Smooth muscle cell (in vitro differentiated cells): ENCODE measurements at regions not wholly inside any gene's neighbourhood (a gene's known extent, or its start where the extent isn't known, plus 50 kb on each side); places are given as distances from the start of the nearest gene placed in this dataset.

Source experiments
- DNase-seq: peaks from one replicate; lab custom pipeline; 2025; ENCODE audit not compliant: unreplicated experiment; lab: John Stamatoyannopoulos, UW
- H2AFZ ChIP-seq: fragments of 200-600 bp; sonication (generic); 2 replicates; pipeline ENCODE4 v1.6.0; 2016; ENCODE audit warnings: antibody characterized with exemption, low read depth, mild to moderate bottlenecking
- H3F3A ChIP-seq: fragments of 200-600 bp; sonication (generic); 2 replicates; pipeline ENCODE4 v1.6.0; 2017; ENCODE audit warnings: antibody characterized with exemption, low read depth
- H3K27ac ChIP-seq: fragments of 200-600 bp; sonication (generic); 2 replicates; pipeline ENCODE4 v1.5.1; 2016; ENCODE audit warnings: low read depth, mild to moderate bottlenecking
- H3K27me3 ChIP-seq: fragments of 200-600 bp; sonication (generic); 2 replicates; pipeline ENCODE4 v1.6.1; 2016; ENCODE audit warnings: low read depth, mild to moderate bottlenecking
- H3K36me3 ChIP-seq: fragments of 200-600 bp; sonication (generic); 2 replicates; pipeline ENCODE4 v1.5.1; 2016; ENCODE audit warnings: low read depth
- H3K4me1 ChIP-seq: fragments of 200-600 bp; sonication (generic); 2 replicates; pipeline ENCODE4 v1.5.1; 2016; ENCODE audit warnings: low read depth
- H3K4me2 ChIP-seq: fragments of 200-600 bp; sonication (generic); 2 replicates; pipeline ENCODE4 v1.6.0; 2016; ENCODE audit warnings: mild to moderate bottlenecking
- H3K4me3 ChIP-seq: fragments of 200-600 bp; sonication (generic); 2 replicates; pipeline ENCODE4 v1.5.1; 2016; ENCODE audit warnings: mild to moderate bottlenecking
- H3K79me2 ChIP-seq: fragments of 200-600 bp; sonication (generic); 2 replicates; pipeline ENCODE4 v1.6.0; 2016; ENCODE audit warnings: low read depth, mild to moderate bottlenecking
- H3K9ac ChIP-seq: fragments of 200-600 bp; sonication (generic); 2 replicates; pipeline ENCODE4 v1.6.0; 2016; ENCODE audit warnings: low read depth
- H3K9me3 ChIP-seq: fragments of 200-600 bp; sonication (generic); replicated peaks from 2 replicates; pipeline ENCODE4 v1.5.1; 2016; ENCODE audit warnings: low read depth
- H4K20me1 ChIP-seq: fragments of 200-600 bp; sonication (generic); 2 replicates; pipeline ENCODE4 v1.6.0; 2016; ENCODE audit warnings: low read depth
- CTCF ChIP-seq: fragments of 200-600 bp; sonication (generic); IDR thresholded peaks from 2 replicates; pipeline ENCODE4 v1.5.1; 2017; ENCODE audit warnings: borderline replicate concordance, mild to moderate bottlenecking, antibody characterized with exemption; ENCODE audit not compliant: insufficient read depth, poor library complexity, severe bottlenecking
- WGBS: methylation state at CpG from one replicate; pipeline ENCODE4 v1.1.7; 2016; ENCODE audit warnings: low lambda C conversion rate; 5-methylcytosine and 5-hydroxymethylcytosine counted together

- no peak overlapping the region for H3K27ac ChIP-seq
- 66% methylated on average over 2 of the region's 2 CpGs for WGBS
- no peaks in the 10 kb centered on the region for H3K9me3 ChIP-seq
- no peaks in the 10 kb centered on the region for H3F3A ChIP-seq
- no peak overlapping the region for H3K4me3 ChIP-seq
- TF ChIP-seq CTCF, result no peak
- H2AFZ ChIP-seq, result no peak overlapping the region
- no peak overlapping the region for H3K4me2 ChIP-seq
- no peaks in the 10 kb centered on the region for H4K20me1 ChIP-seq
- H3K79me2 ChIP-seq, result no peaks in the 10 kb centered on the region
- H3K9ac ChIP-seq, result no peak overlapping the region
- no peak for DNase-seq
- H3K36me3 ChIP-seq, result no peaks in the 10 kb centered on the region
- no peaks in the 10 kb centered on the region for H3K27me3 ChIP-seq
- no peaks in the 10 kb centered on the region for H3K4me1 ChIP-seq
Measured at GRCh38 chr6:50658561-50658960, 54.8 kb upstream of the TFAP2D start.

GRCh38 chr6:50661636-50662035, 51.7 kb upstream of the TFAP2D start:
- Histone ChIP-seq H2AFZ (no peak overlapping the region), H3K9ac (no peak overlapping the region), H3K4me2 (no peak overlapping the region), H3F3A (no peaks in the 10 kb centered on the region), H4K20me1 (no peaks in the 10 kb centered on the region), H3K36me3 (no peaks in the 10 kb centered on the region), H3K4me1 (no peaks in the 10 kb centered on the region), H3K27ac (no peak overlapping the region), H3K9me3 (no peaks in the 10 kb centered on the region), H3K4me3 (no peak overlapping the region), H3K79me2 (no peaks in the 10 kb centered on the region), H3K27me3 (no peaks in the 10 kb centered on the region)
- WGBS, result 77% methylated on average over 1 of the region's 1 CpG
- no peak for DNase-seq
- TF ChIP-seq CTCF, result no peak
